GM12873 (cell line): ENCODE measurements at regions not wholly inside any gene's neighbourhood (a gene's known extent, or its start where the extent isn't known, plus 50 kb on each side); places are given as distances from the start of the nearest gene placed in this dataset.

Source experiments
- CTCF ChIP-seq: IDR thresholded peaks from 2 replicates; pipeline ENCODE4 v1.5.1; 2012; ENCODE audit warnings: low read depth, mild to moderate bottlenecking, moderate library complexity, low read length, control low read depth; ENCODE audit not compliant: insufficient read depth; ENCODE audit errors: missing control alignments

GRCh38 chr15:47887241-47887800 is 170.0 kb downstream of the SEMA6D start:
- TF ChIP-seq CTCF = no peak

GRCh38 chr15:47888385-47889100 is 171.2 kb downstream of the SEMA6D start:
- no peak for TF ChIP-seq CTCF

- no peak for TF ChIP-seq CTCF
Observed at GRCh38 chr15:47890397-47891150, 173.3 kb downstream of the SEMA6D start.

GRCh38 chr15:47897525-47897924 is 180.2 kb downstream of the SEMA6D start:
- no peak for TF ChIP-seq CTCF

- no peak for TF ChIP-seq CTCF
Observed at GRCh38 chr15:47900751-47901150, 183.4 kb downstream of the SEMA6D start.

- no peak for TF ChIP-seq CTCF
Observed at GRCh38 chr15:47903368-47903767, 186.1 kb downstream of the SEMA6D start.

GRCh38 chr15:47908486-47908885 is 191.2 kb downstream of the SEMA6D start:
- TF ChIP-seq CTCF = no peak
